ENCODE measurements at regions not wholly inside any gene's neighbourhood (a gene's known extent, or its start where the extent isn't known, plus 50 kb on each side); places are given as distances from the start of the nearest gene placed in this dataset.

DNA sequence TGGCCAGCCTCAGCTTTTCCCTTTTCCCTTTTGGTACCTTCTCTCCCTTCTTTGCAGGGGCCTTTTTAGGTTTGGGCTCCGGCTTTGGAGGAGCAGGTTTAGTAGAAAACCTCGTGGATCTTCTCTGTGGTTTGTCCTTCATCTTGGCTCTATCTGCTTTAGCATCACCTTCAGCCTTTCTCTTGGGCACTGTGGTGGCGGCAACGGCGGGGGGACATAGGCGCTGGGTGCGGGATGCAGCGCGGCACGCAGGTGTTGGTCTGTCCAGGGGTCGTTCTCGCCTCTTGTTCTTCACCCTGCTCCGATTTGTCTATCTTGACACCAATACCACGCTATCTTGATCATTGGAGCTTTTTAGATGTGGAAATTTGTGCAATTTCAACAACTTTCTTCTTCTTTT lies 64.5 kb upstream of the SMAD3 start:
- Histone ChIP-seq H3K36me3 (ENCODE audit: control insufficient read depth, insufficient read depth, low read length) (no peaks in the 10 kb centered on the region), H3K9me3 (no peaks in the 10 kb centered on the region), H3K27me3 (replicated peaks; ENCODE audit: control insufficient read depth, insufficient read depth, low read length) (no peaks in the 10 kb centered on the region), H3K4me3 (ENCODE audit: low read depth, low read length) (no peak overlapping the region), H3K4me1 (0 out of 2 replicates have a peak, but pooled peaks cover 4% of the 10 kb centered on the region)
- CTCF ChIA-PET: no interaction called here
- H3K36me3 Mint-ChIP-seq (ENCODE audit: insufficient read depth, unreplicated experiment): no peaks in the 10 kb centered on the region
- no TSS peak for BruUV-seq (replicated peaks)
- no peaks in the 10 kb centered on the region for H3K27me3 Mint-ChIP-seq (ENCODE audit: insufficient read depth, unreplicated experiment)
- intact Hi-C loops (cut with micrococcal nuclease; ENCODE audit: unreplicated experiment): no loop called here
- POLR2A ChIA-PET: no interaction called here
- DNase-seq: no peak
- H3K4me3 Mint-ChIP-seq (ENCODE audit: unreplicated experiment): no peak overlapping the region
- no peaks in the 10 kb centered on the region for H3K9me3 Mint-ChIP-seq (ENCODE audit: unreplicated experiment)
- peaks cover 6% of the 10 kb centered on the region for H3K4me1 Mint-ChIP-seq (ENCODE audit: low read depth, unreplicated experiment)
- H3K27ac Mint-ChIP-seq (ENCODE audit: unreplicated experiment): no peak overlapping the region
- TF ChIP-seq, protein P1, sequence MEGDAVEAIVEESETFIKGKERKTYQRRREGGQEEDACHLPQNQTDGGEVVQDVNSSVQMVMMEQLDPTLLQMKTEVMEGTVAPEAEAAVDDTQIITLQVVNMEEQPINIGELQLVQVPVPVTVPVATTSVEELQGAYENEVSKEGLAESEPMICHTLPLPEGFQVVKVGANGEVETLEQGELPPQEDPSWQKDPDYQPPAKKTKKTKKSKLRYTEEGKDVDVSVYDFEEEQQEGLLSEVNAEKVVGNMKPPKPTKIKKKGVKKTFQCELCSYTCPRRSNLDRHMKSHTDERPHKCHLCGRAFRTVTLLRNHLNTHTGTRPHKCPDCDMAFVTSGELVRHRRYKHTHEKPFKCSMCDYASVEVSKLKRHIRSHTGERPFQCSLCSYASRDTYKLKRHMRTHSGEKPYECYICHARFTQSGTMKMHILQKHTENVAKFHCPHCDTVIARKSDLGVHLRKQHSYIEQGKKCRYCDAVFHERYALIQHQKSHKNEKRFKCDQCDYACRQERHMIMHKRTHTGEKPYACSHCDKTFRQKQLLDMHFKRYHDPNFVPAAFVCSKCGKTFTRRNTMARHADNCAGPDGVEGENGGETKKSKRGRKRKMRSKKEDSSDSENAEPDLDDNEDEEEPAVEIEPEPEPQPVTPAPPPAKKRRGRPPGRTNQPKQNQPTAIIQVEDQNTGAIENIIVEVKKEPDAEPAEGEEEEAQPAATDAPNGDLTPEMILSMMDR (IDR thresholded peaks at IDR 0.05; ENCODE audit: insufficient read depth in 1 of 2, low read depth in 1 of 2, low read length in 1 of 2, severe bottlenecking in 1 of 2, unreplicated experiment in 1 of 2): no peak

DNA sequence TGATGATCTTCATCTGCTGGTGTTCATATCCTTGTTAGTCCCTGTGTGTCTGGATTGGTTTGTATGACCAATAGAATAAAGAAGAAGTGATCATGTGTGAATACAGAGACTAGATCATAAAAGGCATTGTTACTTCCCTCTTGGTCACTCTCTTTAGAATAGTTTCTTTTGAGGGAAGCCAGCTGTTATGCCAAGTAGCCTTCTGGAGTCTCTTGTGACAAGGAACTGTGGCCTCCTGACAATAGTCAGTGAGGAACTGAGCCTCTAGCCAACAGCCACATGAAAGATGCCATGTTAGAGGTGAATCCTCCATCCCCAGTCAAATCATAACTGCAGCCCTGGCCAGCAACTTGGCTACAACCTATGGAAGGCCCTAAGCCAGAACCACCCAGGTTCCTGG lies 63.0 kb upstream of the SMAD3 start:
- intact Hi-C loops (cut with micrococcal nuclease; ENCODE audit: unreplicated experiment): no loop called here
- no peaks in the 10 kb centered on the region for H3K36me3 Mint-ChIP-seq (ENCODE audit: insufficient read depth, unreplicated experiment)
- H3K27me3 Mint-ChIP-seq (ENCODE audit: insufficient read depth, unreplicated experiment): no peaks in the 10 kb centered on the region
- ChIA-PET POLR2A (no interaction called here), CTCF (no interaction called here)
- TF ChIP-seq, protein P1 (IDR thresholded peaks at IDR 0.05; ENCODE audit: insufficient read depth in 1 of 2, low read depth in 1 of 2, low read length in 1 of 2, severe bottlenecking in 1 of 2, unreplicated experiment in 1 of 2): no peak
- no peaks in the 10 kb centered on the region for H3K9me3 Mint-ChIP-seq (ENCODE audit: unreplicated experiment)
- H3K4me3 ChIP-seq (ENCODE audit: low read depth, low read length): no peak overlapping the region
- no peak overlapping the region for H3K4me3 Mint-ChIP-seq (ENCODE audit: unreplicated experiment)
- no peaks in the 10 kb centered on the region for H3K9me3 ChIP-seq
- peaks cover 6% of the 10 kb centered on the region for H3K4me1 Mint-ChIP-seq (ENCODE audit: low read depth, unreplicated experiment)
- DNase-seq: no peak
- no peaks in the 10 kb centered on the region for H3K27me3 ChIP-seq (replicated peaks; ENCODE audit: control insufficient read depth, insufficient read depth, low read length)
- H3K36me3 ChIP-seq (ENCODE audit: control insufficient read depth, insufficient read depth, low read length): no peaks in the 10 kb centered on the region
- BruUV-seq (replicated peaks): no TSS peak
- H3K4me1 ChIP-seq: 0 out of 2 replicates have a peak, but pooled peaks cover under 1% of the 10 kb centered on the region
- H3K27ac Mint-ChIP-seq (ENCODE audit: unreplicated experiment): no peak overlapping the region

DNA sequence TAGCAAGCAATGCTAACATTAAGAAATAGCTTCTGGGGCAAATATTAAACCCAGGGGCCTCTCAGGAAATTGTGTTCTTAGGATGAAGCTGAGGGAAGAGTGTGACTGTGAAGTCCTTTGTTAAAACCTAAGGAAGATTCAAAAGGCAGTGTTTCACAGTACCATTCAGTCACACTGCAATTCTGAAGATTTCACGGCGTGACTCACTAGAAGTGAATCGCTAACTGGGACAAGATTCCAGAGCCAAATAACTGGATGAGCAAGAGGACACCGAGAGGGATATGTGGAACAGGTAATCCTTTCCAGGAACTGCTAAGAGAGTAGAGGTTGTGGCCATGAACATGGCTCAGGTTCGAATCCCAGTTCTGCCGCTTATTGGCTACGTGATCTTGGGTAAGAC lies 61.8 kb upstream of the SMAD3 start:
- no peaks in the 10 kb centered on the region for H3K36me3 Mint-ChIP-seq (ENCODE audit: insufficient read depth, unreplicated experiment)
- no peaks in the 10 kb centered on the region for H3K27me3 ChIP-seq (replicated peaks; ENCODE audit: control insufficient read depth, insufficient read depth, low read length)
- H3K4me3 ChIP-seq (ENCODE audit: low read depth, low read length): no peak overlapping the region
- H3K4me1 ChIP-seq: no peaks in the 10 kb centered on the region
- intact Hi-C loops (cut with micrococcal nuclease; ENCODE audit: unreplicated experiment): no loop called here
- H3K27ac Mint-ChIP-seq (ENCODE audit: unreplicated experiment): no peak overlapping the region
- H3K9me3 ChIP-seq: no peaks in the 10 kb centered on the region
- POLR2A ChIA-PET: no interaction called here
- peaks cover 6% of the 10 kb centered on the region for H3K4me1 Mint-ChIP-seq (ENCODE audit: low read depth, unreplicated experiment)
- H3K36me3 ChIP-seq (ENCODE audit: control insufficient read depth, insufficient read depth, low read length): no peaks in the 10 kb centered on the region
- no TSS peak for BruUV-seq (replicated peaks)
- H3K9me3 Mint-ChIP-seq (ENCODE audit: unreplicated experiment): no peaks in the 10 kb centered on the region
- H3K27me3 Mint-ChIP-seq (ENCODE audit: insufficient read depth, unreplicated experiment): no peaks in the 10 kb centered on the region
- CTCF ChIA-PET: interaction anchor here (0.6 kb wide), 1 partner anchor 62 kb away, joined by 5 read pairs; no protein-coding TSS in a partner anchor
- H3K4me3 Mint-ChIP-seq (ENCODE audit: unreplicated experiment): no peak overlapping the region
- no peak for DNase-seq
- TF ChIP-seq, protein P1 (IDR thresholded peaks at IDR 0.05; ENCODE audit: insufficient read depth in 1 of 2, low read depth in 1 of 2, low read length in 1 of 2, severe bottlenecking in 1 of 2, unreplicated experiment in 1 of 2): no peak

Data from Caco-2 (cell line).